Fibroblast of skin of left biceps (primary cell): ENCODE measurements at regions not wholly inside any gene's neighbourhood (a gene's known extent, or its start where the extent isn't known, plus 50 kb on each side); places are given as distances from the start of the nearest gene placed in this dataset.
A peak's percentile ranks its signal among the peaks of the same experiment; 100 is the strongest.
"Not testable (repeated sequence)": the region's sequence is repeated elsewhere in the genome, so short reads cannot be mapped to it uniquely, and the experiment has no call there.

Experiments
- DNase-seq, 2 experiments: peaks; one replicate each; pipeline ENCODE4 v3.0.0-alpha.2; 2013; ENCODE audit warnings: low read depth in 2 of 2

GRCh38 chr22:45061332-45061731 lies 51.5 kb upstream of the PHF21B start:
- DNase-seq, result no peak

DNA sequence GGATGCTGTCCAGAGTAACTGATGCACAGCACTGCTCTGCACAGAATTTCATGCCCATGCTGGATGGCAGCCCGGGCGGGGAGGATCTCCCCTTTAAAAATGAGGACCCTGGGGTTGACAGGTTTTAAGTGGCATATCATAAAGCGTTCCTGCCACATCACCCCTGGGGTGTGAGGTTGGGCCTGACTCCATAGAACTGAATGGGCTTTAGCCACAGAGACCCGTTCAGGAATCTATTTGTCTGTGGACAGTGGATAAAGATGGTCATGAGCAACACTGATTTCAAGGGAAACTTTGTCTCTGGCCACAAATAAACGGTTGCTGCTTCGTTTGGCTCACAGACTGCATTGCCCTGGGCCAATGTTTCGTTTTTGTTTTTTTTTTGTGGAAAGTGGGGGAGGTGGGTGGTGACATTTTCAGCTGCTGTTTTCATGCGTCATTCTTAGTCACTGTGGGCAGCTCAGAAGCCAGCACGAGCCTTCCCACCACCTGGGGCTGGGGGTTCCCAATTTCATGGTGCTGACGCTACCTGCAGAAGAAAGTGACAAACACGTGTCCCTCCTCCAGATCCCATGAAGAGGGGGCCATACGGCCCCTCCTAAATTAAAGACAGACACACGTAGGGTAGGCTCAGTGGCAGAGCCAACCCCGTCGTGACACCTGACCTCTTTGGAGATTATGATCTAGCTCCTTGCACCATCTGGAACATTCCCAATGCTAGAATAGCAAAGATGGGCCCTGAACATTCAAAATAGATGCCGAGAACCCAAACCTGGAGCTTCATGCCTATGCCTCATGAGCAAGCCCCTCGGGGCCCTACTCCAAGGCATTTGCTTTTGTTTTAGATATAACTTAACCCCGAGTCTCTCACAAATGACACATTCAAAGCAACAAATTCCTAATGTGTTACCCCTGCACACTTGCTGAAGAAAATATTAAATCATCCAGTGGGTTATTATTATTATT lies 54.8 kb upstream of the PHF21B start:
- no peak for DNase-seq

- DNase-seq, result no peak
These were observed 55.9 kb upstream of the PHF21B start for GRCh38 chr22:45065726-45066125.

GRCh38 chr22:45067731-45068130 lies 57.9 kb upstream of the PHF21B start:
- DNase-seq, result no peak

DNA sequence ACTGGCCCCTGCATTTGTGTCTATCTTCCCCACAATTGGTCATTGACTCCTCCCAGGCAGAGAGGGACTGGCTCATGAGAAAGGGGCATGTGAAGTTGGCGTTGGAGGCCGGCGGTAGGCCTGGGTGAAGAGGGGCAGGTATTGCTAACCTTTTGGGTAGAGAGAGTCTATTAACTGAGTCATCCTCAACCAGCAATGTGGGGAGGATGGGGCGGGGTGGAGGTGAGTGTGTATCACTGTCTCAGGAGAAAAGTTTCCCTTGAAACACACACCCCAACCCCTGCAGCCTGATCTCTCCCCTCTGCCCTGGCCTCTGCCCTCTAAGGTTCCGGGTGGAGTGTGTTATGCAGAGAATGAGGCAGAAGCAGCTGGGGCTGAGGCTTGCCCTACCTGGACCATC lies 60.1 kb upstream of the PHF21B start:
- no peak for DNase-seq

- no peak for DNase-seq
These were observed 61.8 kb upstream of the PHF21B start for GRCh38 chr22:45071618-45072017.

- no peak for DNase-seq
These were observed 62.6 kb upstream of the PHF21B start for GRCh38 chr22:45072322-45072903.

- no peak for DNase-seq
These were observed 63.3 kb upstream of the PHF21B start for GRCh38 chr22:45073064-45073463.

GRCh38 chr22:45077286-45077685 lies 67.5 kb upstream of the PHF21B start:
- DNase-seq, result no peak

DNA sequence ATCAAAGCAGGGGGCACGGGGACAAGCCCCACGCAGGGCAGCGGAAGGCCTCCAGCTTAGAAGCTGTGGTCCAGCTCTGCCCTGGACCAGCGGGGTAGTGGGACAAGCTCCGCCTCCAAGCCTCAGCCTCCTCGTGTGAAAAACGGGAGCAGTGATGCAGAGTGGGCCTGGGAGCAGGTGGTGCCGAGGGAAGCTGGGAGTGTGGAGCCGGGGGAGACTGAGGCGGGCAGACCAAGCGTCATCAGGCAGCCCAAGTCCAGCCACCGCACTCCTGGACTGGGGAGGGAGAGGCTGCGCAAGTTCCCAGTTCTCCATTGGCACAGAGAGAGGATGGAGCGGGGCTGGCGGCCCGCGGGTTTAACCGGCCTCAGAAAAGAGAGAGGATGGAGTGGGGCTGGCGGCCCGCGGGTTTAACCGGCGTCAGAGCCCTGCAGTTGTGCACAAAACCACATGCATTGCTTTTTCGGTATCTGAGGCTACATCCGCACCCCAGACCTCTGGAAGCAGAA lies 68.1 kb upstream of the PHF21B start:
- DNase-seq, result no peak

DNA sequence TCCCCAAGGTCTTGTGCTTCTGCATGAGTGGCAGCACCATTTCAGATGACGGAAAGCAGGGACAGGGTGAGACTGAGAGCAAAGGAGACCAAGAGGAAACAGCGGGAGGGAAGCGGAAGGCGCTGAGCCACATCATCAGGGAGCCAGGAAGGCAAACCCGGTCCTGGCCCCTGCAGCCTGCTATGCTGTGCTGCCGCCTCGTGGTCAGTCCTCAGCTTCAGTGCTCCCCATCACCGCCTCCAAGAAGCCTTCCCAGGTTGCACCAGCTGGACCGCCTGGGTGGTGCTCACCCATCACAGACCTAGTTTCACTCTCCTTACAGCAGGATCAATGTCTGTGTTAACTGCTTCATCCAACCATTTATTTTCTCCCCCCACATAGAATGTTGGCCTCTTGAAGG lies 73.0 kb upstream of the PHF21B start:
- no peak for DNase-seq

DNA sequence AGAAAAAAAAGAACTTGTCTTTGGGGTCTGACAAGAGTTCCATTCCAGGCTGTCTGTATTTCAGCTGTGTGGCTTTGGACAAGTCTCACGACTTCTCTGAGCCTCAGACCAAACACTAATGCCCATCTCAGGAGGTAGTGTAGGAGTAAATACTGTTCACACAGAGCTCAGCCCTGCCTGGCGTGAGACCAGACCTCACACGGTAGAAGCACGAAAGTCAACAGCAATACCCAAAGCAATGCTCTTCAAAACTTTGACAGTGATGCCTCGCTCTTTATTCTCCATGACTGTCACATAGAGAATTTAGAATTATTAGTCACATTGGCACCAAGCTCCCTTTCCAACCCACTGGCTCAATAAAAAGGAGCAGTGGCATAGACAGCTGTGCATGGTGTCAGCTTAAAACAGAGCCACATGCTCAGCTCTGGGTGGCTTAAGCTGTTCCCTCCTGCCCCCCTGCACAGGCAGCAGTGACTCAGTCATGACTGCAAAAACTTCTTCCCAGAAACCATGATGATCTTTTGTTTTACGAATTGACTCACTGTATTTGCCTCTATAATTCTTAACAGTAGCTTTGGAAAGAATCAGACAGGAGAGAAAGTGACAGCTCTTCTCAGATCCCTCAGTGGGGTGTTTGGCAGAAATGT lies 74.0 kb upstream of the PHF21B start:
- peak in 1 of 2 experiments; percentile 17 for DNase-seq

DNA sequence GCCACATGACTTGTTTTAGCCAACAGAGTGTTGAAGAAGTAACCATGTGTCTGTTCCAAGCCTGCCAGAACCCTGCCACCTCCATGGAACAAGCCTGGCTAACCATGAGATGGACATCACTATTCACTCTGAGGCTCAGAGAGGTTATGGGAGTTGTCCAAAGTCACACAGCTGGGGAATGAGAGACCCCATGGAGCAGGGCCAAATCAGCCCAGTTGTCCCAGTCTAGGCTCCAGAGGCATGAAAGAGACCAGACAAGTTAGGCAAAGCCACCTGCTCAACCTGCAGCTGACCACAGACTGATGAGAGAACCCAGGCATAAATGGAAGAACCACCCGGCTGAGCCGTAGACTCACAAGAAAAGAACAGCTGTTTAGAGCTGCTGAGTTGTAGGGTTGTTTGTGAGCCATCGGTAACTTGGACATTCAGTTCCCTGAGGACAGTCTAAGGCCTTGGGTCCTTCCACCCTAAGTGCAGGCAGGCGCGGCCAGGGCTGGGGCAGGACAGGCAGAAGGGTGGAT lies 74.7 kb upstream of the PHF21B start:
- DNase-seq, result no peak

DNA sequence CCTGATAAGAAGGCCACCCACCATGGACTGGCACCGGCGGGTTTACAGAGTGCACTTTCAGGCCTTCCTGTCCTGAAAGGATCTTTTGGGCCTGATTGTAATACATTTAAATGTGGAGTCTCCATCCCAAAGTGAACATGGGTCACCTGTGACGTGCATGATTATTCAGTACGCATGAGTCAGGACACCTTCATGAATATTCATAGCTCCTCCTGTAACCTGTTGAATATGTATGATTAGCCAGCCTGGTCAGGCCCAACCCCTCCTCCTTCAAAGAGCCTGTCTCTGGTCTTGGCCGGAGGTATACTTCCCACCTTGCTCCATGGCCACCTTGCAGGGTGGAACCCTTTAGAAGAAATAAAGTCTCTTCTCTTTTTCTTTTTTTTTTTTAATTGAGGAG lies 75.9 kb upstream of the NUP50 start:
- DNase-seq, result no peak

- DNase-seq, result no peak
These were observed 75.1 kb upstream of the NUP50 start for GRCh38 chr22:45088576-45088975.

DNA sequence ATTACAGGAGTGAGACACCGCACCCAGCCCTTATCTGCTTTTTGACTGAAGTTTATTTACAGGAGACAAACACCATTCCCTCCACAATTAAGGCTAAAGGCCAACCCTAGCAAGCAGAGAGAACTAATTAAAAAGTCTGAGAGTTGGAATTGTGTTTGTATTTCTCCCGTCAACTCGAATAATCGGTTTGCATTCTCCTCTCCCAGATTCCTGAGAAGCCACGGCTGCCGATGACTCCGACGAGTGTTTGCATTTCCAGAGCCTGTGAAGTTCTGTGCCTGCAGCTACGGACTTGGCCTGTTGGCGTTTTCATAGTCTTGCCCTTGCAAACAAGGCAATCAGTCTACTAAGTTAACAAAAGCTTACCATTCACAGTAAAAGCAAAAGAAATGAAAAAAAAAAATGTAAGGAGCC lies 73.2 kb upstream of the NUP50 start:
- DNase-seq, result no peak

- no peak for DNase-seq
These were observed 72.4 kb upstream of the NUP50 start for GRCh38 chr22:45091254-45091854.

DNA sequence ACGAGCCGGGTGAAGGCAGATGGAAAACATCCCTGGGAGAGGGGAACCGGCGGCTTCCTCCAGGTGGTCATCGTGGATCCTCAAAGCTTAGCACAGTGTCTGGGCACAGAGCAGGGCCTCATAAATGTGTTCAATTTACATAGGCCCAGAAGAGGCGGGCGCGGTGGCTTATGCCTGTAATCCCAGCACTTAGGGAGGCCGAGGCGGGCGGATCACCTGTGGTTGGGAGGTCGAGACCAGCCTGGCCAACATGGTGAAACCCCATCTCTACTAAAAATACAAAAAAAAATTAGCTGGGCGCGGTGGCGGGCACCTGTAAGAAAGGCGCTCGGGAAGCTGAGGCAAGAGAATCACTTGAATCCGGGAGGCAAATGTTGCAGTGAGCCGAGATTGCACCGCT lies 71.8 kb upstream of the NUP50 start:
- not testable (repeated sequence) for DNase-seq

- DNase-seq, result no peak
These were observed 71.1 kb upstream of the NUP50 start for GRCh38 chr22:45092644-45093043.

DNA sequence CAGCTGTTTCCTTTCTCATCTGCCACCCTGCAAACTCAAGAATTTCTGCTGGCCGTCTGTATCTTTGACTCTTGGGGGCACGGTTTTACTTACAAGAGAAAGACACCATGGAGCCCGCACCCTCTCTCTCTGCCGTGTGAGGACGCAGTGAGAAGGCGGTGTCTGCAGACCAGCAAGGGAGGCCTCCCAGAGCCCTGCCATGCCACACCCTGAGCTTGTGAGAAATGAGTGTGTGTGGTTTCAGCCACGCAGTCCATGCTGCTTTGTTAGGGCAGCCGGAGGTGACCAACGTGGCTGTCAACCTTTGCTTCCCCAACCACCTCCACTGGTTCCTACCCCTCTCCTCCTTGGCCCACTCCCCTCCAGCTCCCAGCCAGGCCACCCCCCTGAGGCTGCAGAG lies 70.1 kb upstream of the NUP50 start:
- DNase-seq, result no peak

- DNase-seq, result no peak
These were observed 69.5 kb upstream of the NUP50 start for GRCh38 chr22:45094081-45094720.
